GM21360 (cell line): ENCODE measurements at regions not wholly inside any gene's neighbourhood (a gene's known extent, or its start where the extent isn't known, plus 50 kb on each side); places are given as distances from the start of the nearest gene placed in this dataset.

ENCODE experiments used
- ATAC-seq: cut with Tn5 transposase; IDR thresholded peaks from one replicate; pipeline ENCODE4 v1.9.1; 2021; ENCODE audit warnings: mild to moderate bottlenecking, moderate library complexity; ENCODE audit not compliant: unreplicated experiment

GRCh38 chr4:167469436-167469835 is 235.1 kb upstream of the SPOCK3 start:
- ATAC-seq, result no peak

GRCh38 chr4:167475951-167476350 is 241.7 kb upstream of the SPOCK3 start:
- no peak for ATAC-seq

- ATAC-seq, result no peak
Observed at GRCh38 chr4:167492007-167492406, 257.7 kb upstream of the SPOCK3 start.

GRCh38 chr4:167509551-167509950 is 275.3 kb upstream of the SPOCK3 start:
- ATAC-seq, result no peak

- ATAC-seq, result no peak
Observed at GRCh38 chr4:167524091-167524490, 289.8 kb upstream of the SPOCK3 start.

GRCh38 chr4:167537761-167538160 is 303.5 kb upstream of the SPOCK3 start:
- ATAC-seq, result no peak

- ATAC-seq, result no peak
Observed at GRCh38 chr4:167541286-167541685, 307.0 kb upstream of the SPOCK3 start.

GRCh38 chr4:167544391-167544790 is 310.1 kb upstream of the SPOCK3 start:
- no peak for ATAC-seq

GRCh38 chr4:167550021-167550420 is 315.7 kb upstream of the SPOCK3 start:
- ATAC-seq, result no peak

GRCh38 chr4:167555338-167556022 is 321.2 kb upstream of the SPOCK3 start:
- no peak for ATAC-seq

- ATAC-seq, result no peak
Observed at GRCh38 chr4:167578906-167579305, 344.6 kb upstream of the SPOCK3 start.

- no peak for ATAC-seq
Observed at GRCh38 chr4:167581449-167581965, 347.2 kb upstream of the SPOCK3 start.

- ATAC-seq, result no peak
Observed at GRCh38 chr4:167587361-167587760, 353.1 kb upstream of the SPOCK3 start.

GRCh38 chr4:167595898-167596297 is 361.6 kb upstream of the SPOCK3 start:
- ATAC-seq, result no peak

GRCh38 chr4:167602157-167602556 is 367.9 kb upstream of the SPOCK3 start:
- ATAC-seq, result no peak

- no peak for ATAC-seq
Observed at GRCh38 chr4:167606551-167606950, 372.3 kb upstream of the SPOCK3 start.

GRCh38 chr4:167613381-167613780 is 379.1 kb upstream of the SPOCK3 start:
- no peak for ATAC-seq

- ATAC-seq, result no peak
Observed at GRCh38 chr4:167614866-167615265, 380.6 kb upstream of the SPOCK3 start.

GRCh38 chr4:167616476-167616875 is 382.2 kb upstream of the SPOCK3 start:
- ATAC-seq, result no peak

- peak; percentile 92 for ATAC-seq
Observed at GRCh38 chr4:167622481-167623240, 388.4 kb upstream of the SPOCK3 start.

- no peak for ATAC-seq
Observed at GRCh38 chr4:167623241-167623572, 388.9 kb upstream of the SPOCK3 start.

- ATAC-seq, result no peak
Observed at GRCh38 chr4:167629272-167629671, 395.0 kb upstream of the SPOCK3 start.
